Activated CD8-positive, alpha-beta T cell treated with anti-CD3 and anti-CD28 coated beads for 36 hours (primary cell): ENCODE measurements at regions not wholly inside any gene's neighbourhood (a gene's known extent, or its start where the extent isn't known, plus 50 kb on each side); places are given as distances from the start of the nearest gene placed in this dataset.

Experiments
- ATAC-seq: fragments of 200-7000 bp; cut with Tn5 transposase; one replicate; pipeline ENCODE4 v1.10.0; 2021; ENCODE audit warnings: mild to moderate bottlenecking, moderate library complexity
- CTCF ChIA-PET: fragments of 350-600 bp; sonication (Branson Sonifier 250); formaldehyde crosslinking; loops from one replicate; lab custom pipeline; 2021; ENCODE audit warnings: antibody characterized with exemption; lab: Charles Lee
- POLR2A ChIA-PET: fragments of 350-600 bp; sonication (Branson Sonifier 250); formaldehyde crosslinking; loops from one replicate; lab custom pipeline; 2021; ENCODE audit warnings: antibody characterized with exemption; lab: Charles Lee
- DNase-seq: peaks from one replicate; pipeline ENCODE4 v3.0.0-alpha.2; 2020
- H3K27ac Mint-ChIP-seq: one replicate; pipeline ENCODE4 v1.8.0; 2021; ENCODE audit warnings: mild to moderate bottlenecking, mixed read lengths
- H3K27me3 Mint-ChIP-seq: one replicate; pipeline ENCODE4 v1.8.0; 2021; ENCODE audit warnings: mixed read lengths
- H3K36me3 Mint-ChIP-seq: one replicate; pipeline ENCODE4 v1.8.0; 2021; ENCODE audit warnings: low read depth, mixed read lengths
- H3K4me1 Mint-ChIP-seq: one replicate; pipeline ENCODE4 v1.8.0; 2021; ENCODE audit warnings: low read depth, mixed read lengths
- H3K4me3 Mint-ChIP-seq: one replicate; pipeline ENCODE4 v1.8.0; 2021; ENCODE audit warnings: mild to moderate bottlenecking, moderate library complexity, mixed read lengths
- H3K9me3 Mint-ChIP-seq: one replicate; pipeline ENCODE4 v1.8.0; 2021; ENCODE audit warnings: mixed read lengths
- CTCF ChIP-seq: fragments of 200-600 bp; IDR thresholded peaks from one replicate; pipeline ENCODE4 v1.8.0; 2022; ENCODE audit warnings: antibody characterized with exemption, mild to moderate bottlenecking
- intact Hi-C: fragments of 100-400 bp; cut with micrococcal nuclease; formaldehyde crosslinking; loops from one replicate; pipeline ENCODE4 v1.10.0; 2022

GRCh38 chr14:83850092-83850491 is 1679.9 kb upstream of the FLRT2 start:
- intact Hi-C loops, result no loop called here
- POLR2A ChIA-PET, result no interaction called here

GRCh38 chr14:83856334-83856733 is 1673.6 kb upstream of the FLRT2 start:
- no peak for TF ChIP-seq CTCF
- DNase-seq (no peak), ATAC-seq (no peak)
- Mint-ChIP-seq H3K4me1 (no peaks in the 10 kb centered on the region), H3K36me3 (no peaks in the 10 kb centered on the region), H3K27ac (no peak overlapping the region), H3K27me3 (no peaks in the 10 kb centered on the region), H3K9me3 (peaks cover 20% of the 10 kb centered on the region), H3K4me3 (no peak overlapping the region)
- CTCF ChIA-PET, result no interaction called here
- POLR2A ChIA-PET, result no interaction called here
- intact Hi-C loops, result no loop called here

More at GRCh38 chr14:83850092-83850491, 1679.9 kb upstream of the FLRT2 start:
- no peak for TF ChIP-seq CTCF
- Mint-ChIP-seq H3K4me3 (no peak overlapping the region), H3K27ac (no peak overlapping the region), H3K36me3 (no peaks in the 10 kb centered on the region), H3K9me3 (peaks cover 11% of the 10 kb centered on the region), H3K27me3 (no peaks in the 10 kb centered on the region), H3K4me1 (no peaks in the 10 kb centered on the region)
- DNase-seq (no peak), ATAC-seq (no peak)
- CTCF ChIA-PET, result no interaction called here

- Mint-ChIP-seq H3K9me3 (peaks cover 12% of the 10 kb centered on the region), H3K36me3 (no peaks in the 10 kb centered on the region), H3K4me3 (no peak overlapping the region), H3K27me3 (no peaks in the 10 kb centered on the region), H3K4me1 (no peaks in the 10 kb centered on the region), H3K27ac (no peak overlapping the region)
- ChIA-PET CTCF (no interaction called here), POLR2A (no interaction called here)
- no peak for TF ChIP-seq CTCF
- ATAC-seq (no peak), DNase-seq (no peak)
- intact Hi-C loops, result no loop called here
Observed at GRCh38 chr14:83860631-83861155, 1669.3 kb upstream of the FLRT2 start.

- TF ChIP-seq CTCF, result no peak
- ChIA-PET CTCF (no interaction called here), POLR2A (no interaction called here)
- no peak overlapping the region for H3K27ac Mint-ChIP-seq
- intact Hi-C loops, result no loop called here
- H3K9me3 Mint-ChIP-seq, result peaks cover 9% of the 10 kb centered on the region
- no peak for ATAC-seq
- no peak for DNase-seq
- H3K27me3 Mint-ChIP-seq, result no peaks in the 10 kb centered on the region
- no peak overlapping the region for H3K4me3 Mint-ChIP-seq
- H3K36me3 Mint-ChIP-seq, result no peaks in the 10 kb centered on the region
- H3K4me1 Mint-ChIP-seq, result no peaks in the 10 kb centered on the region
Observed at GRCh38 chr14:83863042-83863774, 1666.7 kb upstream of the FLRT2 start.

- no peak for TF ChIP-seq CTCF
- Mint-ChIP-seq H3K27ac (no peak overlapping the region), H3K36me3 (no peaks in the 10 kb centered on the region), H3K27me3 (no peaks in the 10 kb centered on the region), H3K4me1 (no peaks in the 10 kb centered on the region), H3K4me3 (no peak overlapping the region), H3K9me3 (peaks cover 10% of the 10 kb centered on the region)
- ChIA-PET POLR2A (no interaction called here), CTCF (no interaction called here)
- ATAC-seq, result no peak
- intact Hi-C loops, result no loop called here
- DNase-seq, result no peak
Observed at GRCh38 chr14:83864106-83864505, 1665.8 kb upstream of the FLRT2 start.
